ENCODE measurements at regions not wholly inside any gene's neighbourhood (a gene's known extent, or its start where the extent isn't known, plus 50 kb on each side); places are given as distances from the start of the nearest gene placed in this dataset.
A peak's percentile ranks its signal among the peaks of the same experiment; 100 is the strongest.
"Not testable (repeated sequence)": the region's sequence is repeated elsewhere in the genome, so short reads cannot be mapped to it uniquely, and the experiment has no call there.

DNA sequence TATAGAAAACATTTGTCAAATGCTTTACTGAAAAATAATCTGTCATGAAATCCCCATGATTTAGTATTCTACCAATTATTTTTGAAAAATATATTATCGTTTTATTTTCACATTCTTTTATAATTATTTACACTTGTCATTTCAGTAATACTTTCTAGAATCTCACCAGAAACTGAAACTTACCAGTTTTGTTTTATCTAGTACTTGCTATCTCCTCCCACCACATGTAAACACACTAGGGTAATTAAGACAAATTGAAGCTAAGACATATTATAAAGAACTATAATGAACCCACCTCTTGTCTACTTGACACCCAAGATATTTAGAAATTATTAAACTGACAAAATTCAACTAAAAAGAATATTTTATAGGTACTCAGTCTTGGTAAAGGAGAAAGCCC, 51.5 kb upstream of the GRM3 start:
- DNase-seq (ENCODE audit: low read depth in 3 of 3) = no peak

- DNase-seq (ENCODE audit: low read depth in 3 of 3) = no peak
Observed at GRCh38 chr7:86574006-86574405, 69.7 kb upstream of the GRM3 start.

- DNase-seq (ENCODE audit: low read depth in 3 of 3) = no peak
Observed at GRCh38 chr7:86558680-86559501, 84.8 kb upstream of the GRM3 start.

DNA sequence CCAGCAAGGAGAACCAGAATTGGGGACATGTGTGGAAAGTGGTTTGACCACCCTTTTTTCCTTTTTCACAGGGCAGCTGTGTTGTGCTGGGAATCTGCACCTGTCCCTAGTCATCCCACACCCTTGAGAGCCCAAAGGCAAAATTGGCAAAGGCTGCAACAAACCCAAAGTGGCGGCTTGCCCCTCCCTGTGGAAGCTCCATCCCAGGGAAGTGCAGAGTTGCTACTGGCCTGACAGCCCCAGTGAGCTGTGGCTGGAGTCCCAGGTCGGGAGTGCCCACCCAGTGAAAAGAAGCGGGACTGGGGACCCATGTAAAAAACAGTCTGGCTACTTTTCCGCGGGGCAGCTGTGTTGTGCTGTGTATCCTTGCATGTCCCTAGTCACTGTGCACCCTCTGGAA, 109.1 kb upstream of the GRM3 start:
- no peak for DNase-seq (ENCODE audit: low read depth in 3 of 3)

- no peak for DNase-seq (ENCODE audit: low read depth in 3 of 3)
Observed at GRCh38 chr7:86504229-86504628, 139.5 kb upstream of the GRM3 start.

- no peak for DNase-seq (ENCODE audit: low read depth in 3 of 3)
Observed at GRCh38 chr7:86499986-86500385, 143.7 kb upstream of the GRM3 start.

GRCh38 chr7:86485827-86486226, 157.9 kb upstream of the GRM3 start:
- DNase-seq (ENCODE audit: low read depth in 3 of 3) = no peak

DNA sequence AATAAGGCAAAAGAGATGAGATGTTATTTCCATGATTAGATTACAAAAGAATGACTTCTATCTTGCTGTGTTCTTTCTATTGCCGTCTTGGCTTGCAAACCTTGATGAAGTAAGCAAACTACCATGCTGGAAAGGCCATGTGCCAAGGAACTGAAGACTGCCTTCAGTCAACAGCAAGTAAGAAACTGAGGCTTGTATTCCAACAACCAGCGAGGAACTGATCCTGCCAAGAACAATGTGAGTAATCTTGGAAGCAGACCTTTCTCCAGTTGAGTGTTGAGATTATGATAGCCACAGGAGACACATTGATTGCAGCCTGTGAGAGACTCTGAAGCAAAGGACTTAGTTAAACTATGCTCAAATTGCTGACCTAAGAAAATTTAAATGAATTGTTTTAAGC, 164.6 kb upstream of the GRM3 start:
- DNase-seq (ENCODE audit: low read depth in 3 of 3) = no peak

DNA sequence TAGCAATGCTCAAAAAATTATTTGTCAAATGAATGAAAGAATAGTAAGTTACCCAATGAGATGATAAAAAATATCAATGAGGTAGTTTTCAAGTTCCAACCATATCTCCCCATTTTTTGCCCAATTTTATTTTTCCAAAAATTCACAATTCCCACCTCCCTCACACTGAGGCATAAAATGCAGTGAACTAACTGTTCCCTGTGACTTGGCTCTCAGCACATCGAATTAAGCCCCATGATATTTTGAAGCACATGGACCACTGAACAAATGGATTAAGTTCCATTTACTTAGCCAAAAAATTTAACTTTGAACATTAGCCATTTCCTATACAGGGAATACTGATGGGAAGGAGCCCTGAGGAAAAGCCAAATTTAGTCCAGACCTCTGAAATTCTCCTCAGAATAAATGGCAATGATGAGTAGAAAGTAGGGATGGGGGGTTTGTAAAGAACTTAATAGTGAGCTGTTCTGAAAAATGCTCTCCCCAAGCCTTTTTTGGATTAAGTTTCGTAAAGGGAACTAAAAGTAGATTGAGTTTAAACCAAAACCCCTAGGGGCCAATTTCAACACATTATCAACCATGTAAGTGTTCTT, 166.3 kb upstream of the GRM3 start:
- DNase-seq (ENCODE audit: low read depth in 3 of 3) = no peak

DNA sequence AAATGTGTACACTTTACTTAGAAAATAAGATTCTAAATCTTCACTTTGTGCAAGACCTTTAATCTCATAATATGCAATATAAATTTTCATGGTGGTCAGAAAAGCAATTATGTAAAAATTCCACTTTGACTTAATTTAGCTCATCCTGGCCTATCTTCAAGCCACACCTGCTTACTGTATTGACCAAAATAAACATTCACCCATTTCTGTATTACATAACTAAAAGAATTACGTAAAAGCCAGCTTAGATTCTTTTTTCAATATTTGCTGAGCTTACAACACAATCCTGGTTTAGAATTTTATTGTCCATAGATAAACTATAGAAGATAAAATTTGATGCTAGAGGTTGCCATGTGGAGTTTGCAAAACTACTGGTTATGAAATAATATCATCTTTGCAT, 172.9 kb upstream of the GRM3 start:
- no peak for DNase-seq (ENCODE audit: low read depth in 3 of 3)

DNA sequence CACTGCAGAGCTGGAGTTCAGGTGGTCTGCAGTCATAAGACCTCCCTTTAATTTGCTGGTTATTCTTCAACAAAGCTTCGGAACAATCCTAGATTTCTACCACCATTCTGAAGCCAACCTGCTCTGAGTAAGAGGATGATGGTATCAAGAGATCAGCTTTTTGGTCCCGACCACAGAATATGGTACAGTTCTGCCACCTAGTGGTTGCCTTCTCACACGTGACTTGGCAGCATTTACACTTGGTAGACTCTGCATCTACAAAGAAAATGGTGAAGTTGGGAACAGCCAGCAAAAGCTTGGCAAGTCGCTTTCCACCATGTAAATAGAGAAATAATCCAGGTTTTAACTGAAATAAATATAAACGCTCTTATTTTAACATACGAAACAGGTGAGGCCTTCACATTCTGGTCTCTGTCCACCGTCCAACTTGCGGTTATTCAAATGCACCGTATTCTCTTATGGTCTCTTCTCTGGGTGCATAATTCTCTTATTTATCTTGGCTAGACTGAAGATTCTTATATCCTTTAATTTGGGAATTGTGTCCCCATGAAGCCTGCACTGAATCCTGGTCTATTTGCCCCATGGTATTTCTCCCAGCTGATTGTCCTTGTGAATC, 173.9 kb upstream of the GRM3 start:
- peak; percentile 18 to 55 (median 22) for DNase-seq (ENCODE audit: low read depth in 3 of 3)

DNA sequence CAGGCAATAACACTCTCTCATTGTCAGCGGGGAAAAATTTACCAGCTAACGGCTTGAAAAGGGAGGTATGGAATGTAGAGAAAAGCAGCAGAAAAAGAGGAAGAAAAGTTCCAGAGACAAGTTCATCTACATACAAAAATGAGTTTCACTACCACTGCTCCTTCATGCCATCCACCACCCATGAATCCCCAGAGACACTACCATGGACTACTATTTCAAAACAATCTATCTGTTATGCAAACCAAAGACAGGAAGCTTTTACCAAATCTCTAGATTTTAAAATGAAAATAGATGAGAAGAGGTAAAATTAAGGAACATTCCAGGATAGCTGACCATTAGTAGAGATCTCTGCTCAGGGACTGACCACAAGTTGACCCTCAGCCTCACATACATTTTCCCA, 189.0 kb upstream of the GRM3 start:
- no peak for DNase-seq (ENCODE audit: low read depth in 3 of 3)

DNA sequence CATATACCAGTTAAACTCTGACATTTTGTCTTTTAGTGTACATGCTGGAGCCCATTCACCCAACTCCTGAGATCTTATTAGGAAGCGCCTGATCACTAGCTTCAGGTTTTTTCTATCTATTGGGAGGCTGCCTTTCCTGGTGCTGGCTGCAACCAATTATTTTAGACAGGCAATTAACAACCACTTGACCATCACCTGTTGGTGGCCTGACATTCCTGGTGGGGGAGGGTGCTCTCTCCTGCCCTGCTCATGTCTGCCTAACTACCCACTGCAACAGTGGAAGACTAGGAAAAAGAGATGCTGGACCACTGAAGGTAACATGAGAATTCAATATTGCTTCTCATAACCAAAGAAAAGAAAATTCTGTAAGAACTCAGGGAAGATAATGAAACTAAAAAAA, 190.3 kb upstream of the GRM3 start:
- no peak for DNase-seq (ENCODE audit: low read depth in 3 of 3)

DNA sequence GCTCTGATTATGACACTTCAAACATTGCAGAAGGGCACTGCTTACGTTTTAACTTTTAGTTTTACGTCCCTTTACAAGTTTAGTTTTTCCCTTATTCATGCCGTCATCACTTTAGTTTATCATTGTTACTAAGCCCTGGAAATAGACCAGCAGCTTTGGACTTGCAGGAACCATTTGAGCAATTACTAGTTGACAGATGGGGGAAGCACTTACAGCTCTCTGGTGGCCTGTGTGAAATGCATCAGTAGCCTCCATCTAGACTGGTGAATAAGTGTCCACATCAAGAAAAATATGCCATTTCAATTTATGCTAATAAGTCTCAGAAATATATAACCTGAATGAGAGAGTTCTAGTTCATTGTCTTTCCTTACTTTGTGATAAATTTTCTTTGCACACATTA, 194.9 kb upstream of the GRM3 start:
- DNase-seq (ENCODE audit: low read depth in 3 of 3) = no peak

DNA sequence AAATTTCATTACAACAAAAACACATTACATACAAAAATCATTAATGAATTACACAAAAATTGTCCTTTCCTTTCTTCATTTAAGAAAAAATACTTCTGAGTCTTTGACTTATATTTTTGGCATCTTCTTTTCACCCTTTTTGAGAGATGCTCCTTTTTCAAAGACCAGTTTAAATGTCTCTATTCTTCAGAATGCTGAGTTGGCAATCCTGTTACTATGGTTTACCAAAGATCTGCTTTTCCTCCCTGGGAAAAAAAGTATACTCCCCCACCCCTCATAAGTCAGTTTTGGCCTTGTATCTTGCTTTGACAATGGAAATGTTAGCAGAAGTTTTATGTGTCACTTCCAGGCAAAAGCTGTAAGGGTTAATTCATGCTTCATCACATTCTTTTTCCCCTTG, 198.4 kb upstream of the GRM3 start:
- no peak for DNase-seq (ENCODE audit: low read depth in 3 of 3)

- no peak for DNase-seq (ENCODE audit: low read depth in 3 of 3)
Observed at GRCh38 chr7:86444245-86444644, 199.5 kb upstream of the GRM3 start.

DNA sequence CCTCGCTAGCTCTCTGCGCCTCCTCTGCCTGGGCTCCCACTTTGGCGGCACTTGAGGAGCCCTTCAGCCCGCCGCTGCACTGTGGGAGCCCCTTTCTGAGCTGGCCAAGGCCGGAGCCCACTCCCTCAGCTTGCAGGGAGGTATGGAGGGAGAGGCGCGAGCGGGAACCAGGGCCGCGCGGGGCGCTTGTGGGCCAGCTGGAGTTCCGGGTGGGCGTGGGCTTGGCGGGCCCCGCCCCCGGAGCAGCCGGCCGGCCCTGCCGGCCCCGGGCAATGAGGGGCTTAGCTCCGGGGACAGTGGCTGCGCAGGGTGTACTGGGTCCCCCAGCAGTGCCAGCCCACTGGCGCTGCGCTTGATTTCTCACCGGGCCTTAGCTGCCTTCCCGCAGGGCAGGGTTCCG, 203.3 kb upstream of the GRM3 start:
- not testable (repeated sequence) for DNase-seq (ENCODE audit: low read depth in 3 of 3)

DNA sequence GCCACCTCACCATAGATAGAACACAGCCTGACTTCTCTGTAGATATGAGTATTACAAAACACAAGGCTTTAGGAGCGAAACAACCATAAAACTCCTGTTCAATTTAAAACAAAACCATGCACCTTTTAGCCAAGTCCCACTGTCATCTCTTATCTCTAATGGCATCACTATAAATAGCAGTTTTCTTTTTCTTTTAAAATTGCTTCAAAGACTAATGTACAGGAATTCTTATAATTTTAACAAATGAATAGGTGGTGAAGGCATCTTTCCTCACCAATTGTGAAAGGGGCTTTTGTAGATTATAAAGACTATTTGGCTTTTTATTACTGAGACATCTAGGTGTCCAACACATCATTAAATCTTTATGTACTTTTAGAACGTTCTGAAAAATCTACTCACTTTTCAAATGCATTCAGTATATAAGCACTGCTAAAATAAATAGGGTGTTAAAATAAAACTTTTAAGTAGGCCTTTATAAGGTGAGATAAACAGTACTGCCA, 205.7 kb upstream of the GRM3 start:
- DNase-seq (ENCODE audit: low read depth in 3 of 3) = no peak

GRCh38 chr7:86431761-86432160, 211.9 kb upstream of the GRM3 start:
- DNase-seq (ENCODE audit: low read depth in 3 of 3) = no peak

DNA sequence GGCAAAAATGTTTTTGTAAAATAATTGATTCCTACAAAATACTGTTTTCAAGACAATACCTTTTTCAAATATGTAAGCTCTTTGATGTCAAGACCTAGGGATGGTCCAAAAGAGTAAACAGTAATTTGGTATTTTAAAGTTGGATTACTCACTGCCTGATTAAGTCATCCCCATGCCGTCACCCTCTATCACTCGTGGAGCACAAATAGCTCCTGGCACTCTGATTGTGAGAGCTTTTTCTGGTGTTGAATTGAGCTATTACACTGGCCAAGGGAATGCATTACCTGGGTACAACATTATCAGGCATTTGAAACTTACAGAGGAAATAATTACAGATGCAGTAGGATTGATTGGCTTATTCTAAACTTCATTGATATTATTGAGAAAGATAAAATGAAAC, 231.9 kb upstream of the GRM3 start:
- no peak for DNase-seq (ENCODE audit: low read depth in 3 of 3)

DNA sequence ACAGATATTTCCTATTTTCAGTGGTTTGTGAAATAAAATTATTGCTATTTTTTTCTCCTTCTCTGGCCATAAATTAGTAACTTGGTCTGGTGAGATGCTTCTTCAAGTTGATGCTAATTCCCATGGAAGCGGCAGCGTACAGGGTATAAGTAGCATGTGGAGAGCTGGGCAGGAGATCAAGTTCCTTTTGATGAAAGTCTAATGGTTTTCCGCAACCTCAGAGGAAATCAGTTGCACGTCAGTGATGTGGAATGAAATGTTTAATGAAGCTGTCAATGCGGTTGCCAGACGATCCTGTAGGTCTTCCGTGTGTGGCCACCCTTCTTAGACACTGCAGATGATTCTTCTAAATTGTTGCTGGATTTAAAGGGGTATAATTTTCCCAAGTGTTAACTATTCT, 236.4 kb upstream of the GRM3 start:
- no peak for DNase-seq (ENCODE audit: low read depth in 3 of 3)

DNA sequence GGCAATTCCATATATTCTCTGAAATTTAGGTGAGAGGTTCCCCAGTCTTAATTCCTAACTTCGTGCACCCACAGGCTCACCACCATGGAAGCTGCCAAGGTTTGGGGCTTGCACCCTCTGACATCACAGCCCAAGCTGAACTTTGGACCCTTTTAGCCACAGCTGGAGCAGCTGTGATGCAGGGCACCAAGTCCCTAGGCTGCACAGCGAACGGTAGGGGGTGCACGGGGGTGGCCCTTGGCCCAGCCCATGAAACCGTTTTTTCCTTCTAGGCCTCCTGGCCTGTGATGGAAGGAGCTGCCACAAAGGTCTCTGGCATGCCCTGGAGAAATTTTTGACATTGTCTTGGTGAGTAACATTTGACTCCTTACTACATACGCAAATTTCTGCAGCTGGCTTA, 251.9 kb upstream of the GRM3 start:
- no peak for DNase-seq (ENCODE audit: low read depth in 3 of 3)

DNA sequence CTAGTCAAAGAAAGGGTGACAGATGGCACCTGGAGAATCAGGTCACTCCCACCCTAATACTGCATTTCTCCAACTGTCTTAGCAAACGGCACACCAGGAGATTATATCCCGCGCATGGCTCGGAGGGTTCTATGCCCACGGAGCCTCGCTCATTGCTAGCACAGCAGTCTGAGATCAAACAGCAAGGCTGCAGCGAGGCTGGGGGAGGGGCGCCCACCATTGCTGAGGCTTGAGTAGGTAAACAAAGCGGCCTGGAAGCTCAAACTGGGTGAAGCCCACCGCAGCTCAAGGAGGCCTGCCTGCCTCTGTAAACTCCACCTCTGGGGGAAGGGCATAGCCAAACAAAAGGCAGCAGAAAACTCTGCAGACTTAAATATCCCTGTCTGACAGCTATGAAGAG, 268.1 kb upstream of the GRM3 start:
- not testable (repeated sequence) for DNase-seq (ENCODE audit: low read depth in 3 of 3)
